HG02943 (cell line): ENCODE measurements at regions not wholly inside any gene's neighbourhood (a gene's known extent, or its start where the extent isn't known, plus 50 kb on each side); places are given as distances from the start of the nearest gene placed in this dataset.

Experiments used
- ATAC-seq: cut with Tn5 transposase; IDR thresholded peaks from one replicate; pipeline ENCODE4 v1.9.1; 2021; ENCODE audit warnings: mild to moderate bottlenecking, low read depth, moderate library complexity; ENCODE audit not compliant: unreplicated experiment

- ATAC-seq: peak; percentile 54
These were observed 1222.4 kb upstream of the PRKX start for GRCh38 chrX:4935846-4936245.

- no peak for ATAC-seq
These were observed 1222.0 kb upstream of the PRKX start for GRCh38 chrX:4935401-4935800.

- no peak for ATAC-seq
These were observed 1219.3 kb upstream of the PRKX start for GRCh38 chrX:4932790-4933189.

GRCh38 chrX:4930426-4930825, 1217.0 kb upstream of the PRKX start:
- no peak for ATAC-seq

DNA sequence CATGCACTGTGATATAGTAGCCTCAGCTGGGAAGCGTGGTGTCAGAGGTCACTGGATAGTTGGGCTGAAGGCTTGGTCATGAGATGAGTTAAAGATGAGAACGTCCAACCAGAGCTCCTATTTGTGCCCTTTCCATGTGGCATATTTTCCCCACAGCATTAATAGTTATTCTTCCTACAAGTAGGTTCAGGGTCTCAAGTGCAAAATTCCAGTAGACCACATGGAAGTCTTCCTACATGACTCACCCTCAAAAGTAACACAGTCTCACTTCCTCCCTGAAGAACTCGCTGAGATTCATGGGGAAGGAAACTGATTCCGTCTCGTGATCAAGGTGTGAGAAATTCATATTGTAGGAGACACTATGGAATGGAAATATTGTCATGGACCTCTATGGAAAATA, 1212.5 kb upstream of the PRKX start:
- ATAC-seq: no peak

GRCh38 chrX:4909348-4909747, 1195.9 kb upstream of the PRKX start:
- no peak for ATAC-seq

DNA sequence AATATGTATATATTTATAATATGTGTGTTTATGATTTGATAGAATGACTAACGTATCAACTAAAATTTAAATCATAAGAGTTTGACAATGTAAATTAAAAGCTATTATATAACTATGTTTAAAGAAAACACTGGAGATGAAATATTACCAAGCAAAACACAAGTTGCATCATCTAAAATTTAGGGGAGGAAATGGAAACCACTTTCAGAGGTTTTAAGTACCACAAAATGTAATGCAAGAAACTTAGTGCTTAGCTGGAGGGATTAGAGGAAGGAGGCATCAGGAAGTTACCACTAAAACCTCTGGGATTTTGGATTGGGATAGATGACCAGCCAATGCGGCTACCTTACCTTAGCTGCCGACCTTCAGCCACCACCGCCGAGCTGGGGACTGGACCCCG, 1192.1 kb upstream of the PRKX start:
- no peak for ATAC-seq

DNA sequence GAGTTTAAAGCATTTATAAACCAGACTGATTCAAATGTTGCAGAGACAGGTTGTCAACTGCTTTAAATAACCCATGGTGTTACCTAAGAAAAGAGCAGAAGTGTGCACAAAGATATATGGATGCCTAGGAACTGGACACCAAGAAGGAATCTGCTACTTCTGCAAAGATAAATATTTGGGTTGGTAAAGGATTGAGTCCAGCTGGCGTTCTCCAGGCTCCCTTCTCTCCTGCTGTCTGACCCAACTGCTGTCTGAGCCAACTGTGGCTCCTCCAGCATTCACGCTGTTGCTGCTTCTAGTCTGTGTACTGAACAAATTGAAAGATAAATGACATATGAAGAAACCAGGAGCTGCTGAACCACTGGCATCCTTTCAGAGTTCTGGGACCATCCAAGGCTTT, 1167.8 kb upstream of the PRKX start:
- no peak for ATAC-seq

DNA sequence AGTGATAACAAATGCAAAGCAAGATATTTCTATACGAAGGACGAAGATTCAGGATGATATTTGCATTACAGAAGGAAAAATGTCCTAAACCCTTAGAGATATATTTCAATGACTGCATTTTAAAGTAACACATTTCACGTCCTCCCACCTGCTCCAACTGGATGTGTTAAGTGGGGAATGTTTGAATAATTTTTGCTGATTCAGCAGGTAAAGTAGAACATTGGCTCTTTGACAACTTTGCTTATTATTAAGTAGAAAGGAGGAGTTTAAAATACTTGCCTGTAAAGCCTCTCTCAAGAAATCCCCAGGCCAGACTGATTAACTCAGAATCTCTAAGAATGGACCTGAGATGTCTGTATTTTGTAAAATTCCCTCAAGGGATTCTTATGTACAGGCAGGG, 1165.2 kb upstream of the PRKX start:
- ATAC-seq: no peak

GRCh38 chrX:4876268-4876667, 1162.8 kb upstream of the PRKX start:
- no peak for ATAC-seq

- ATAC-seq: no peak
These were observed 1138.1 kb upstream of the PRKX start for GRCh38 chrX:4851534-4851933.

GRCh38 chrX:4850312-4850711, 1136.9 kb upstream of the PRKX start:
- no peak for ATAC-seq

GRCh38 chrX:4844376-4844775, 1130.9 kb upstream of the PRKX start:
- no peak for ATAC-seq

GRCh38 chrX:4841216-4841745, 1127.8 kb upstream of the PRKX start:
- ATAC-seq: no peak

GRCh38 chrX:4831574-4831973, 1118.1 kb upstream of the PRKX start:
- no peak for ATAC-seq

DNA sequence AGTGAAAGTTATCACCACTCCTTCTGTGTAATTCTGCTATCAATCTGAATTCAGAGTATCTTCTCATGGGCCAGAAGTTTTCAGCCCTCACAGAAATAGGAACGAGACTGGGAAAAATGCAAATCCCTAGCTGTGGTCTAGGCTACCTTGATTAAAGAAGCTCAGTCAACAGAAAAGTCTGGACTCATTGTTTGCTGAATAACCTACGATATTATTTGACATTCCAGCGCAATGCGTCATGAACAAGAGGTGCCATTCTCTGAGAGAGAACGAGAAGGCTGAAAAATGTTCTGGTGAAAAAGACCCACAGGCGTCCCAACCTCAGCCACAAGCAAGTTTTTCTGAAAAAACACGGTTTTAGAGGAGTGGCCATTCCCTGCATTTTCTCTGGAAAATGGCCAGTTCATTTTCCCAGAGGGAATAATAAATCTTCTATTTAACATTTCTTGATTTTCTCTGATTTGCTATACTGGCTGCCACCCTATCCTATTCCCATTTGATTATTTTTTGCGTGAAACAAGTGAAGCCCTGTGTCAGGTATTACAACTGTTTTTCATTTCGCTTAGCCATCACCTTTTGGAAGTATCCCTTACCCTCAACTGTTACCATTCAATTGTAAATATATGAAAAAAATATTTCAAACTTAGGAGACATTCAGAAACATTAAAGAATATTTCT, 1117.6 kb upstream of the PRKX start:
- no peak for ATAC-seq

DNA sequence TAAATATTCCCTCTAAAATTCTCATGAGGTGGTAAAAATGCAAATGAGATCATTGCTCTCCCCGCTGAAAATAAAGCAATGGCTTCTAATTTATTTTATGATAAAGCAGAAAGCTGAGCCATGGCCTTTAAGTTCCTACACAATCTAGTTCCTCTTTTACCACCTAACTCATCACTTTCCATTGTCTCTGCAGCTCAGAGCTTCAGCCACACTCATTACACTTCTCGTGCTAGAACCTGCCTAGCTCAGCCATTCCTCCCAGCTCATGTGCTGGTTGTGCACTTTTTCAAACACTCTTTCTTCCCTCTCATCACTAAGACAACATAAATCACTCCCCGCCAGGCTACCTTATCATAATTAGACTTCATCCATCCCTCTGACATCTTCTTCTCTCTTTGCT, 1112.1 kb upstream of the PRKX start:
- no peak for ATAC-seq

DNA sequence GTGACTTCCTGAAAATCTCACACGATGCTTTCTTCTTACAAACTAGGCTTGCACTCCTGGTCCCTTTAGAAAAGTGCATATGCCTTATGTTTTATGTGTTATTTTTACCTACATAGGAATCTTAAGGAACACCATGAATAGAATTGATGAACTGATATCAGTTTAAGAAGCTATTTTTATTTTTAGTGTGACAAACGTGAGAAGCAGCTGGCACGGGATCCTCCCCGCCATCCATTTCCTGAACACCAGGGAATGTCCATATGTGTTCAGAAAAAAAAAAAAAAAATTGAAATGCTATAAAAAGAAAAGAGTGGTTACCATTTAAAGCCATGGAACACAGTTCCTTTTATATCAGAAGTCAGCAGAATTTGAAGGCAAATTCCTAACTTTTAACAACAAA, 1096.1 kb upstream of the PRKX start:
- no peak for ATAC-seq

GRCh38 chrX:4805502-4805901, 1092.1 kb upstream of the PRKX start:
- ATAC-seq: no peak

DNA sequence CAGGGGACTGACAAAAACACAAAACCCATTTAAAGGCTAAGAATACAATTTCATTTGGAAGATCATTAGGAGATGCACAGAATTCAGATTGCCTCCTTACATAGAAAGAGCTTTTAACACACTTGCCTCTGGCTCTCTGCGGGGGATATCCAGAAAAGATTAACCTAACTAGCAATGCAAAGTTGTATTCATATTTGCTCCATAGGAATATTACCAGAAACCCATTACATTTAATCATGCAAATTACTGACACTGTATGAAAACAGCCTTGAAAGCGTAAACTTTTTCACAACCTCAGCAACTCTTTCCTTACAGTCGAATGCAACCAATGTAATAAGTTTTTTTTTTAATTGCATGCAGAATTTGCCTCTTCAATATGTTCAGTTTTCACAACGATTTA, 1087.3 kb upstream of the PRKX start:
- ATAC-seq: no peak

DNA sequence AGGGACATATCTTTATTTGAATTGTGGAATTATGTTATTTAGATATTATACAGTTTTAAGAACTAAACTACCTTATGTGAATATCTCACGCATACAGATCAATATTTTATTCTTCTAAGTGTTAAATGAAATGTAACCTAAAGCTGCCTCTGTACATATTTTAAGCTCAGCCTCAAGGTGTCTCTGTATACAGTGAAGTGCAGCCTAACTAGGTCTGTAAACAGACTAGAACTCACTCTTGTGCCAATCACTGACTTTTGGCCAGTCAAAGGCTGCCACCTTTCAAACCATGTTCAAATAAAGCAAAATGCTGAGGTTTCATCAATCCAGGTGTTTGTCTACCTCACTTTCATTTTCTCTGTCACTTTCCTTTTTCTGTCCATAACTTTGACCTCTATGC, 1074.5 kb upstream of the PRKX start:
- ATAC-seq: no peak

DNA sequence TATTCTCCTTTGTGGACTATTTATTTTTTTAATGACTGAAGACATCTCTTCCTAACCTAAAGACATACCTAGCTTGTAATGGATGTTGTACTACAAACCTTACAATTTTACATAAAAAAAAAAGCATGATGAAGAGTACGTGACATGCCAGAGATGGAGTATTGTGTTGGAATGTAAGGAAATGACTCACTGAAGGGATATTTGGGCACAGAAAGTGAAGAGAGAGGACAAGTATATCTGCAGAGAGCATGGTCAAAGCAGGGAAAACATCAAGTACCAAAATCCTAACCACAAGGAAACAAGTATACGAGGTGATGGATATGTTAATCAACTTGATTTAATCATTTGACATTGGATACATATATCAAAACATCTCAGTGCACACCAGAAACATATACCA, 1051.4 kb upstream of the PRKX start:
- ATAC-seq: no peak

- ATAC-seq: no peak
These were observed 1048.7 kb upstream of the PRKX start for GRCh38 chrX:4762196-4762595.
